SK-N-SH (cell line): ENCODE measurements at regions not wholly inside any gene's neighbourhood (a gene's known extent, or its start where the extent isn't known, plus 50 kb on each side); places are given as distances from the start of the nearest gene placed in this dataset.

Experiments
- CTCF ChIA-PET: fragments of 300-600, 350-600 bp; formaldehyde crosslinking; extraction: SDS; loops from one replicate; lab custom pipeline; 2021; lab: Yijun Ruan, JAX
- POLR2A ChIA-PET: fragments of 350-600 bp; sonication (Branson Sonifier 250); formaldehyde crosslinking; extraction: SDS; loops from one replicate; lab custom pipeline; 2020; ENCODE audit warnings: antibody characterized with exemption, inconsistent platforms; lab: Yijun Ruan, JAX
- DNase-seq: peaks from one replicate; pipeline ENCODE4 v3.0.0; 2012
- H2AFZ ChIP-seq: fragments of 200-600 bp; sonication (generic); 2 replicates; pipeline ENCODE4 v1.8.1; 2016; ENCODE audit warnings: antibody characterized with exemption, mild to moderate bottlenecking, low read depth
- H3F3A ChIP-seq: fragments of 200-600 bp; sonication (generic); replicated peaks from 2 replicates; pipeline ENCODE3; 2016; ENCODE audit warnings: antibody characterized with exemption, mild to moderate bottlenecking; ENCODE audit not compliant: insufficient read depth
- H3K27ac ChIP-seq, 2 experiments: fragments of 200-500 bp in 1 of 2; fragments of 200-600 bp in 1 of 2; sonication (Bioruptor generic) in 1 of 2; sonication (generic), shearing (Covaris generic) in 1 of 2; 2 replicates each; pipeline versions ENCODE4 v1.5.1 to v1.6.1; 2014 to 2016; ENCODE audit warnings: low read depth in 2 of 2, inconsistent platforms in 1 of 2, low read length in 1 of 2, mild to moderate bottlenecking in 1 of 2, mixed read lengths in 1 of 2
- H3K27me3 ChIP-seq: fragments of 200-600 bp; sonication (generic), shearing (Covaris generic); 2 replicates; pipeline ENCODE4 v1.6.1; 2016; ENCODE audit warnings: mixed run types; ENCODE audit not compliant: insufficient read depth
- H3K36me3 ChIP-seq, 2 experiments: fragments of 200-500 bp in 1 of 2; fragments of 200-600 bp in 1 of 2; sonication (Bioruptor generic) in 1 of 2; sonication (generic) in 1 of 2; replicated peaks in 1 of 2; 2 replicates each; pipeline versions ENCODE3 to v1.5.1; 2014 to 2016; ENCODE audit warnings: low read length in 1 of 2, mild to moderate bottlenecking in 1 of 2; ENCODE audit not compliant: insufficient read depth in 2 of 2, control insufficient read depth in 1 of 2
- H3K4me1 ChIP-seq, 2 experiments: fragments of 200-500 bp in 1 of 2; fragments of 200-600 bp in 1 of 2; sonication (Bioruptor generic) in 1 of 2; sonication (generic), shearing (Covaris generic) in 1 of 2; 2 replicates each; pipeline versions ENCODE4 v1.5.1 to v1.6.1; 2014 to 2016; ENCODE audit warnings: low read depth in 1 of 2, low read length in 1 of 2, mixed run types in 1 of 2; ENCODE audit not compliant: insufficient read depth in 2 of 2, control insufficient read depth in 1 of 2
- H3K4me2 ChIP-seq: fragments of 200-600 bp; sonication (generic), shearing (Covaris generic); 2 replicates; pipeline ENCODE4 v1.6.1; 2017; ENCODE audit warnings: mixed run types
- H3K4me3 ChIP-seq, 2 experiments: fragments of 200-500 bp in 1 of 2; fragments of 200-600 bp in 1 of 2; sonication (Bioruptor generic) in 1 of 2; sonication (generic), shearing (Covaris generic) in 1 of 2; 2 replicates each; pipeline versions ENCODE4 v1.5.1 to v1.8.1; 2014 to 2016; ENCODE audit warnings: low read depth in 2 of 2, inconsistent platforms in 1 of 2, low read length in 1 of 2, mild to moderate bottlenecking in 1 of 2, mixed read lengths in 1 of 2, moderate library complexity in 1 of 2
- H3K79me2 ChIP-seq: fragments of 200-600 bp; sonication (generic); 2 replicates; pipeline ENCODE4 v1.8.1; 2017; ENCODE audit warnings: mild to moderate bottlenecking; ENCODE audit not compliant: insufficient read depth
- H3K9ac ChIP-seq: fragments of 200-600 bp; sonication (generic); 2 replicates; pipeline ENCODE4 v1.6.1; 2017; ENCODE audit warnings: mixed run types
- H3K9me2 ChIP-seq: fragments of 200-600 bp; sonication (generic); 2 replicates; pipeline ENCODE4 v1.6.1; 2017; ENCODE audit warnings: mixed run types
- H3K9me3 ChIP-seq: fragments of 200-600 bp; sonication (generic); 2 replicates; pipeline ENCODE4 v1.6.1; 2017; ENCODE audit warnings: mixed run types, mild to moderate bottlenecking, moderate library complexity
- H4K20me1 ChIP-seq: fragments of 200-600 bp; sonication (generic); 2 replicates; pipeline ENCODE4 v1.6.1; 2017; ENCODE audit warnings: mild to moderate bottlenecking, mixed run types; ENCODE audit not compliant: insufficient read depth
- CHD2 ChIP-seq: fragments of 150-350 bp; IDR thresholded peaks from 2 replicates; pipeline ENCODE4 v1.6.1; 2018; ENCODE audit warnings: low read length; ENCODE audit not compliant: partially characterized antibody
- ELF1 ChIP-seq: IDR thresholded peaks from 2 replicates; pipeline ENCODE4 v1.4.0; 2012
- EZH2phosphoT487 ChIP-seq: fragments of 200-600 bp; sonication (generic); IDR thresholded peaks from 2 replicates; pipeline ENCODE4 v1.6.1; 2017; ENCODE audit warnings: low read depth, mixed run types, mild to moderate bottlenecking, antibody characterized with exemption, moderate library complexity, borderline replicate concordance
- FOSL2 ChIP-seq: IDR thresholded peaks from 2 replicates; pipeline ENCODE4 v1.4.0; 2012; ENCODE audit warnings: low read depth, mild to moderate bottlenecking, moderate library complexity, borderline replicate concordance
- FOXM1 ChIP-seq: IDR thresholded peaks from 2 replicates; pipeline ENCODE4 v1.4.0; 2012; ENCODE audit warnings: low read depth, mild to moderate bottlenecking
- GABPA ChIP-seq: IDR thresholded peaks from 2 replicates; pipeline ENCODE4 v1.4.0; 2012; ENCODE audit warnings: low read depth, mild to moderate bottlenecking
- RFX5 ChIP-seq: IDR thresholded peaks from 2 replicates; pipeline ENCODE4 v1.6.1; 2012; ENCODE audit warnings: mild to moderate bottlenecking, improper control_type of control experiment, low read length
- RXRA ChIP-seq: IDR thresholded peaks from 2 replicates; pipeline ENCODE4 v1.4.0; 2012; ENCODE audit warnings: low read depth, mild to moderate bottlenecking, borderline replicate concordance
- TAF1 ChIP-seq: IDR thresholded peaks from 2 replicates; pipeline ENCODE4 v1.6.1; 2012; ENCODE audit warnings: low read depth, mild to moderate bottlenecking, low read length, moderate library complexity, borderline replicate concordance
- TCF12 ChIP-seq: IDR thresholded peaks from 2 replicates; pipeline ENCODE4 v1.4.0; 2012
- TEAD4 ChIP-seq: IDR thresholded peaks from 2 replicates; pipeline ENCODE4 v1.4.0; 2012; ENCODE audit warnings: mild to moderate bottlenecking, borderline replicate concordance; ENCODE audit not compliant: insufficient read depth
- YY1 ChIP-seq: IDR thresholded peaks from 2 replicates; pipeline ENCODE4 v1.4.0; 2012; ENCODE audit warnings: low read depth, mild to moderate bottlenecking
- WGBS: methylation state at CpG from one replicate; pipeline ENCODE4 v1.1.6; 2017; ENCODE audit warnings: low lambda C conversion rate; 5-methylcytosine and 5-hydroxymethylcytosine counted together
- TF ChIP-seq, protein P1 (sequence below): IDR thresholded peaks from 2 replicates; pipeline ENCODE4 v1.4.0; 2012; ENCODE audit warnings: low read depth, borderline replicate concordance
- TF ChIP-seq, protein P2 (sequence below): IDR thresholded peaks from 2 replicates; pipeline ENCODE4 v1.4.0; 2012; ENCODE audit warnings: low read depth
- TF ChIP-seq, protein P3 (sequence below): fragments of 150-350 bp; IDR thresholded peaks from 2 replicates; pipeline ENCODE4 v1.6.1; 2016; ENCODE audit warnings: mild to moderate bottlenecking, low read depth, low read length
- TF ChIP-seq, protein P4 (sequence below): IDR thresholded peaks from 2 replicates; pipeline ENCODE4 v1.4.0; 2012; ENCODE audit warnings: low read depth, borderline replicate concordance

DNA sequence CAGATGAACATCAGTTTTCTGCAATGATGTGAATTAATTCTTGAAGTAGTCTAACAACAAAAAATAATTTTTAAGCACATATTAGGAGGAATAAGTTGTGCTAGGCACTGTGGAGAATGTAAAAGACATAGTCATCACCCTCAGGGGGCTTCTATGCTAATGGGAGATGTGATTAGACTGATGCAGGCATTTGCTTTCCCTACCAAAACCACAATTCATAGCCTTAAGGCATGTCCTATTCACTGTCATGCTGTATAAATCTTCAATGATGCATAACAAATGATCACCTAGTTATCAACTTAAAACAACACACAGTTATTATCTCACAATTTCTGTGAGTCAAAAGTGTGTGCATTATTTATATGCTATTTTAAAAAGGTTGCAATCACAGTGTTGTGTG, 422.6 kb downstream of the MAN2A1 start:
- Histone ChIP-seq H3K36me3 (no peaks in the 10 kb centered on the region), H3K27me3 (no peaks in the 10 kb centered on the region), H3K9me2 (no peaks in the 10 kb centered on the region), H3F3A (no peaks in the 10 kb centered on the region), H3K9ac (no peak overlapping the region), H3K4me3 (no peak overlapping the region), H4K20me1 (no peaks in the 10 kb centered on the region), H3K4me2 (no peak overlapping the region), H2AFZ (no peak overlapping the region), H3K27ac (no peak overlapping the region), H3K4me1 (no peaks in the 10 kb centered on the region), H3K9me3 (no peaks in the 10 kb centered on the region), H3K79me2 (no peaks in the 10 kb centered on the region)
- TF ChIP-seq RXRA (no peak), FOXM1 (no peak), RFX5 (no peak), TAF1 (no peak)
- POLR2A ChIA-PET: no interaction called here
- CTCF ChIA-PET: interaction anchor here (0.6 kb wide), 1 partner anchor 946 kb away, joined by 3 read pairs; no protein-coding TSS in a partner anchor
- no peak for DNase-seq

DNA sequence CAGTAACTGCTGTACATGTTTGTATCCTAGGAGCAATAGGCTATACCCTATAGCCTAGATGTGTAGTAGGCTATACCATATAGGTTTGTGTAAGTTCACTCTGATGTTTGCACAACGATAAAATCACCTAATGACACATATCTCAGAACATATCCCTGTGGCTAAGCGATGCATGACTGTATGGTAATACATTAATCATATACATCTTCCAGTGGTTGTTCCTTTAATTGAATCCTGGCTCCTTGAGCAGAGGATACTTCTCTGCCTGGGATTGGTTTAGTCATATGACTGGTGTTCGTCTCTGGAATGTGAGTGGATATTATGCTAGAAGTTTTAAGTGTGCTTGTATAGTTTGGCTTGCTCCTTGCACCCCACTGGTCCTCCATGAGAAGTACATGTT, 425.8 kb downstream of the MAN2A1 start:
- Histone ChIP-seq H3K9me3 (no peaks in the 10 kb centered on the region), H3K27ac (no peak overlapping the region), H3K4me1 (no peaks in the 10 kb centered on the region), H3K9me2 (no peaks in the 10 kb centered on the region), H3K9ac (no peak overlapping the region), H3K4me2 (no peak overlapping the region), H3K27me3 (no peaks in the 10 kb centered on the region), H3K36me3 (no peaks in the 10 kb centered on the region), H2AFZ (no peak overlapping the region), H4K20me1 (no peaks in the 10 kb centered on the region), H3K79me2 (no peaks in the 10 kb centered on the region), H3F3A (no peaks in the 10 kb centered on the region), H3K4me3 (no peak overlapping the region)
- no peak for DNase-seq
- 33% methylated on average over 3 of the region's 3 CpGs for WGBS
- POLR2A ChIA-PET: no interaction called here
- TF ChIP-seq, protein P1, sequence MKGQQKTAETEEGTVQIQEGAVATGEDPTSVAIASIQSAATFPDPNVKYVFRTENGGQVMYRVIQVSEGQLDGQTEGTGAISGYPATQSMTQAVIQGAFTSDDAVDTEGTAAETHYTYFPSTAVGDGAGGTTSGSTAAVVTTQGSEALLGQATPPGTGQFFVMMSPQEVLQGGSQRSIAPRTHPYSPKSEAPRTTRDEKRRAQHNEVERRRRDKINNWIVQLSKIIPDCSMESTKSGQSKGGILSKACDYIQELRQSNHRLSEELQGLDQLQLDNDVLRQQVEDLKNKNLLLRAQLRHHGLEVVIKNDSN: no peak
- TF ChIP-seq, protein P2, sequence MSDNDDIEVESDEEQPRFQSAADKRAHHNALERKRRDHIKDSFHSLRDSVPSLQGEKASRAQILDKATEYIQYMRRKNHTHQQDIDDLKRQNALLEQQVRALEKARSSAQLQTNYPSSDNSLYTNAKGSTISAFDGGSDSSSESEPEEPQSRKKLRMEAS: no peak
- TF ChIP-seq CHD2: no peak
- no peak for TF ChIP-seq EZH2phosphoT487
- no peak for TF ChIP-seq TCF12
- TF ChIP-seq YY1: no peak
- TF ChIP-seq RXRA: no peak
- CTCF ChIA-PET: interaction anchor here (1.1 to 1.4 kb wide), 3 partner anchors 9 to 509 kb away, joined by 3 to 4 read pairs (median 3); no protein-coding TSS in a partner anchor

DNA sequence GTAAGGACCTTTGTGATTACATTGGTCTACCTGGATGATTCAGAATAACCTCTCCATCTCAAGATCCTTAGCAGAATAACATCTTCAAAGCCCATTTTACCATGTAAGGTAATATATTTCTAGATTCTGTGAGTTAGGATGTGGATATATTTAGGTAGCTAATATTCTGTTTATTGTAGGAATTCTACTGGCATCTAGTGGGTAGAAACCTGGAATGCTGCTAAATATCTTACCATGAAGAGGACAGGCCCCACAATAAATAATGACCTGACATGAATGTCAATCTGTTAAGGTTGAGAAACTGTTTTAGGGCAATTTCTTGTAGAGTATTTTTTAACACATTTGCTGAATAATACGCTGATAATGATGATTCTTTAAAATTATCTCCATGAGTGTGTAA, 426.8 kb downstream of the MAN2A1 start:
- Histone ChIP-seq H3K4me3 (no peak overlapping the region), H3K4me2 (no peak overlapping the region), H3K27ac (no peak overlapping the region), H3K9me2 (no peaks in the 10 kb centered on the region), H3K9ac (no peak overlapping the region), H3K79me2 (no peaks in the 10 kb centered on the region), H3K36me3 (no peaks in the 10 kb centered on the region), H3F3A (no peaks in the 10 kb centered on the region), H4K20me1 (no peaks in the 10 kb centered on the region), H3K4me1 (no peaks in the 10 kb centered on the region), H3K9me3 (no peaks in the 10 kb centered on the region), H2AFZ (no peak overlapping the region), H3K27me3 (no peaks in the 10 kb centered on the region)
- CTCF ChIA-PET: interaction anchor here (1.1 to 1.4 kb wide), 2 partner anchors 10 to 508 kb away, joined by 3 to 4 read pairs; no protein-coding TSS in a partner anchor
- DNase-seq: no peak
- 43% methylated on average over 1 of the region's 1 CpG for WGBS
- POLR2A ChIA-PET: no interaction called here
- TF ChIP-seq, protein P3, sequence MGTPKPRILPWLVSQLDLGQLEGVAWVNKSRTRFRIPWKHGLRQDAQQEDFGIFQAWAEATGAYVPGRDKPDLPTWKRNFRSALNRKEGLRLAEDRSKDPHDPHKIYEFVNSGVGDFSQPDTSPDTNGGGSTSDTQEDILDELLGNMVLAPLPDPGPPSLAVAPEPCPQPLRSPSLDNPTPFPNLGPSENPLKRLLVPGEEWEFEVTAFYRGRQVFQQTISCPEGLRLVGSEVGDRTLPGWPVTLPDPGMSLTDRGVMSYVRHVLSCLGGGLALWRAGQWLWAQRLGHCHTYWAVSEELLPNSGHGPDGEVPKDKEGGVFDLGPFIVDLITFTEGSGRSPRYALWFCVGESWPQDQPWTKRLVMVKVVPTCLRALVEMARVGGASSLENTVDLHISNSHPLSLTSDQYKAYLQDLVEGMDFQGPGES: no peak
- TF ChIP-seq GABPA: no peak
- TF ChIP-seq FOSL2: no peak
- TF ChIP-seq TCF12: no peak
- TF ChIP-seq TEAD4: no peak
- TF ChIP-seq, protein P4, sequence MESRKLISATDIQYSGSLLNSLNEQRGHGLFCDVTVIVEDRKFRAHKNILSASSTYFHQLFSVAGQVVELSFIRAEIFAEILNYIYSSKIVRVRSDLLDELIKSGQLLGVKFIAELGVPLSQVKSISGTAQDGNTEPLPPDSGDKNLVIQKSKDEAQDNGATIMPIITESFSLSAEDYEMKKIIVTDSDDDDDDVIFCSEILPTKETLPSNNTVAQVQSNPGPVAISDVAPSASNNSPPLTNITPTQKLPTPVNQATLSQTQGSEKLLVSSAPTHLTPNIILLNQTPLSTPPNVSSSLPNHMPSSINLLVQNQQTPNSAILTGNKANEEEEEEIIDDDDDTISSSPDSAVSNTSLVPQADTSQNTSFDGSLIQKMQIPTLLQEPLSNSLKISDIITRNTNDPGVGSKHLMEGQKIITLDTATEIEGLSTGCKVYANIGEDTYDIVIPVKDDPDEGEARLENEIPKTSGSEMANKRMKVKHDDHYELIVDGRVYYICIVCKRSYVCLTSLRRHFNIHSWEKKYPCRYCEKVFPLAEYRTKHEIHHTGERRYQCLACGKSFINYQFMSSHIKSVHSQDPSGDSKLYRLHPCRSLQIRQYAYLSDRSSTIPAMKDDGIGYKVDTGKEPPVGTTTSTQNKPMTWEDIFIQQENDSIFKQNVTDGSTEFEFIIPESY: no peak
- no peak for TF ChIP-seq ELF1
